ENCODE measurements at regions not wholly inside any gene's neighbourhood (a gene's known extent, or its start where the extent isn't known, plus 50 kb on each side); places are given as distances from the start of the nearest gene placed in this dataset.

GRCh38 chr7:94177441-94177840 is 173.3 kb upstream of the BET1 start:
- no peaks in the 10 kb centered on the region for H3K4me1 Mint-ChIP-seq (ENCODE audit: insufficient read depth, unreplicated experiment)
- CTCF ChIA-PET: no interaction called here
- H3K9me3 Mint-ChIP-seq (ENCODE audit: unreplicated experiment): peaks cover 13% of the 10 kb centered on the region

GRCh38 chr7:94178230-94178629 is 174.1 kb upstream of the BET1 start:
- Mint-ChIP-seq H3K4me3 (ENCODE audit: unreplicated experiment) (no peak overlapping the region), H3K27ac (ENCODE audit: low read depth, unreplicated experiment) (no peak overlapping the region), H3K36me3 (ENCODE audit: insufficient read depth, unreplicated experiment) (no peaks in the 10 kb centered on the region), H3K27me3 (ENCODE audit: insufficient read depth, unreplicated experiment) (no peaks in the 10 kb centered on the region), H3K9me3 (ENCODE audit: unreplicated experiment) (peaks cover 13% of the 10 kb centered on the region), H3K4me1 (ENCODE audit: insufficient read depth, unreplicated experiment) (peaks cover 3% of the 10 kb centered on the region)
- no peak for DNase-seq (ENCODE audit: unreplicated experiment)
- BruUV-seq (replicated peaks): no TSS peak
- intact Hi-C loops (cut with micrococcal nuclease): no loop called here
- ChIA-PET POLR2A (no interaction called here), CTCF (interaction anchor here (0.5 to 0.6 kb wide), 2 partner anchors 122 to 1815 kb away, joined by 3 read pairs; no protein-coding TSS in a partner anchor)
- no peak for TF ChIP-seq CTCF (IDR thresholded peaks at IDR 0.05; ENCODE audit: unreplicated experiment)

More at GRCh38 chr7:94177441-94177840, 173.3 kb upstream of the BET1 start:
- intact Hi-C loops (cut with micrococcal nuclease): no loop called here
- no peak overlapping the region for H3K4me3 Mint-ChIP-seq (ENCODE audit: unreplicated experiment)
- BruUV-seq (replicated peaks): no TSS peak
- H3K27ac Mint-ChIP-seq (ENCODE audit: low read depth, unreplicated experiment): no peak overlapping the region
- no peak for TF ChIP-seq CTCF (IDR thresholded peaks at IDR 0.05; ENCODE audit: unreplicated experiment)
- POLR2A ChIA-PET: interaction anchor here (0.6 kb wide), 1 partner anchor 307 kb away, joined by 3 read pairs; no protein-coding TSS in a partner anchor
- no peak for DNase-seq (ENCODE audit: unreplicated experiment)
- no peaks in the 10 kb centered on the region for H3K27me3 Mint-ChIP-seq (ENCODE audit: insufficient read depth, unreplicated experiment)
- no peaks in the 10 kb centered on the region for H3K36me3 Mint-ChIP-seq (ENCODE audit: insufficient read depth, unreplicated experiment)

DNA sequence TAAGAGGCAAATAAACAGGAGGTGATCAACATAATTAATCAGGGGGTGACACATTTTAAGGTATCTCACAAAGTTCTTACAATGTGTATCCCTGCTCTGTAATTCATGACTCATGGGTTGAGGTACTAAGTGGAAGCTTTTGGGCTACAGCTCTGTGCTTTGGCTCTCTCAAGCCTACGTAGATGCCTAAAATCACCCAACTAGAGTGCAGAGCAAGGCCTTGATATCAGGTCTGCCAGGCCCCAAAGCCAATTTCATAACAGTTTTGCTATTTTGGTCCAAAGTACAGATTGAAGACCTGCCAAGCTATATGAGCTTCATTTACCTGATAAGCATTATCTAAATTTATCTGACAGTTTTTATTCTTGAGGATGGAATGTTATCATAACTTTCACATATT is 175.3 kb upstream of the BET1 start:
- DNase-seq (ENCODE audit: unreplicated experiment): no peak
- Mint-ChIP-seq H3K4me3 (ENCODE audit: unreplicated experiment) (no peak overlapping the region), H3K9me3 (ENCODE audit: unreplicated experiment) (peaks cover 13% of the 10 kb centered on the region), H3K36me3 (ENCODE audit: insufficient read depth, unreplicated experiment) (no peaks in the 10 kb centered on the region), H3K27me3 (ENCODE audit: insufficient read depth, unreplicated experiment) (no peaks in the 10 kb centered on the region), H3K4me1 (ENCODE audit: insufficient read depth, unreplicated experiment) (peaks cover 16% of the 10 kb centered on the region), H3K27ac (ENCODE audit: low read depth, unreplicated experiment) (peak overlapping the region; percentile 24)
- ChIA-PET POLR2A (no interaction called here), CTCF (interaction anchor here (0.6 kb wide), 1 partner anchor 558 kb away, joined by 3 read pairs; no protein-coding TSS in a partner anchor)
- TF ChIP-seq CTCF (IDR thresholded peaks at IDR 0.05; ENCODE audit: unreplicated experiment): no peak
- BruUV-seq (replicated peaks): no TSS peak
- intact Hi-C loops (cut with micrococcal nuclease): no loop called here

DNA sequence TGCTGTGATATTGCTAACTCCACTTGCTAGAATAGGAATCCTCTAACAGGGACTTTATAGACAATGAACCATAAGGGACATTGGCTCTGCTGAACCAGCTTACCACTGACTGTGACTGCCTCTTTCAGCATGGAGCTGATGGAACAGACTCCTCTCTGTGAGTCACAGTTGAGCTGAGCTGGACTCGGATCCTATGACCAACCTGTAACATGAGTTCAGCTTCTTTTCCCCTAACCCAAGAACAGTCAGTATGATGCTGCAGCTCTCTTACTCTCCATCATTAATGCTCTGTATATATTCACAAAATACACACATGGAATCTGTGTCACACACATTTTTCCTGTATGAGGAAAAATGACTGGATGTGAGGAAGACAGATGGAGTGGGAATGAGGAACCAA is 177.9 kb upstream of the BET1 start:
- POLR2A ChIA-PET: interaction anchor here (0.6 to 1.0 kb wide), 2 partner anchors 34 to 825 kb away, joined by 3 read pairs; no protein-coding TSS in a partner anchor
- no peak overlapping the region for H3K4me3 Mint-ChIP-seq (ENCODE audit: unreplicated experiment)
- no peak for TF ChIP-seq CTCF (IDR thresholded peaks at IDR 0.05; ENCODE audit: unreplicated experiment)
- intact Hi-C loops (cut with micrococcal nuclease): loop anchor here (10.0 kb wide), 2 partner anchors 83 to 513 kb away; no protein-coding TSS in a partner anchor
- peaks cover 19% of the 10 kb centered on the region for H3K4me1 Mint-ChIP-seq (ENCODE audit: insufficient read depth, unreplicated experiment)
- peak overlapping the region; percentile 100 for H3K27ac Mint-ChIP-seq (ENCODE audit: low read depth, unreplicated experiment)
- peak; percentile 48 for DNase-seq (ENCODE audit: unreplicated experiment)
- no TSS peak for BruUV-seq (replicated peaks)
- CTCF ChIA-PET: interaction anchor here (0.6 to 1.3 kb wide), 2 partner anchors 95 to 974 kb away, joined by 4 read pairs; no protein-coding TSS in a partner anchor
- peaks cover 12% of the 10 kb centered on the region for H3K9me3 Mint-ChIP-seq (ENCODE audit: unreplicated experiment)
- H3K36me3 Mint-ChIP-seq (ENCODE audit: insufficient read depth, unreplicated experiment): no peaks in the 10 kb centered on the region
- no peaks in the 10 kb centered on the region for H3K27me3 Mint-ChIP-seq (ENCODE audit: insufficient read depth, unreplicated experiment)
